CD14-positive monocyte (primary cell): ENCODE measurements at regions not wholly inside any gene's neighbourhood (a gene's known extent, or its start where the extent isn't known, plus 50 kb on each side); places are given as distances from the start of the nearest gene placed in this dataset.
A peak's percentile ranks its signal among the peaks of the same experiment; 100 is the strongest.

ENCODE experiments used
- DNase-seq, 3 donors: peaks; one replicate each; pipeline ENCODE4 v3.0.0-alpha.2; 2011 to 2022
- H2AFZ ChIP-seq: 2 replicates; pipeline ENCODE4 v1.6.0; 2012; ENCODE audit warnings: mild to moderate bottlenecking, low read depth, low read length, inconsistent platforms; ENCODE audit not compliant: insufficient read depth, poor library complexity, severe bottlenecking
- H3K27ac ChIP-seq, 2 donors: 1 replicate in 1 of 2; 2 replicates in 1 of 2; pipeline ENCODE4 v1.5.1; 2012 to 2013; ENCODE audit warnings: low read length in 2 of 2, control low read depth in 1 of 2, inconsistent platforms in 1 of 2, low read depth in 1 of 2, mild to moderate bottlenecking in 1 of 2
- H3K27me3 ChIP-seq, 2 donors: one replicate each; pipeline versions ENCODE4 v1.6.0 to v1.6.1; 2011 to 2013; ENCODE audit warnings: low read length in 2 of 2; ENCODE audit not compliant: control insufficient read depth in 2 of 2, insufficient read depth in 2 of 2
- H3K36me3 ChIP-seq, 2 donors: replicated peaks in 1 of 2; 1 replicate in 1 of 2; 2 replicates in 1 of 2; pipeline versions ENCODE4 v1.5.1 to v1.6.1; 2012 to 2013; ENCODE audit warnings: low read length in 2 of 2, control low read depth in 1 of 2, inconsistent platforms in 1 of 2, mild to moderate bottlenecking in 1 of 2; ENCODE audit not compliant: insufficient read depth in 2 of 2, control insufficient read depth in 1 of 2
- H3K4me1 ChIP-seq, 2 donors: 1 replicate in 1 of 2; 2 replicates in 1 of 2; pipeline versions ENCODE4 v1.5.1 to v1.6.1; 2012 to 2013; ENCODE audit warnings: low read length in 2 of 2, control low read depth in 1 of 2, inconsistent platforms in 1 of 2, mild to moderate bottlenecking in 1 of 2, moderate library complexity in 1 of 2; ENCODE audit not compliant: insufficient read depth in 2 of 2, control insufficient read depth in 1 of 2
- H3K4me2 ChIP-seq: replicated peaks from 2 replicates; pipeline ENCODE3; 2012; ENCODE audit warnings: low read length, moderate library complexity, mild to moderate bottlenecking; ENCODE audit not compliant: poor library complexity, severe bottlenecking; ENCODE audit errors: extremely low read depth
- H3K4me3 ChIP-seq, 3 experiments: fragments of 200-600 bp in 1 of 3; sonication (generic) in 1 of 3; replicated peaks in 1 of 3; 1 replicate in 2 of 3; 2 replicates in 1 of 3; pipeline ENCODE4 v1.5.1; 2011 to 2013; ENCODE audit warnings: low read length in 3 of 3, mild to moderate bottlenecking in 3 of 3, control low read depth in 2 of 3, low read depth in 2 of 3, inconsistent platforms in 1 of 3, moderate library complexity in 1 of 3
- H3K79me2 ChIP-seq: 2 replicates; pipeline ENCODE4 v1.6.0; 2012; ENCODE audit warnings: mild to moderate bottlenecking, control low read depth, inconsistent platforms, low read length, moderate library complexity; ENCODE audit not compliant: insufficient read depth
- H3K9ac ChIP-seq: 2 replicates; pipeline ENCODE4 v1.6.0; 2017; ENCODE audit warnings: low read length, mild to moderate bottlenecking; ENCODE audit not compliant: insufficient read depth, poor library complexity, severe bottlenecking
- H3K9me3 ChIP-seq, 2 donors: replicated peaks in 1 of 2; 1 replicate in 1 of 2; 2 replicates in 1 of 2; pipeline versions ENCODE4 v1.5.1 to v1.6.1; 2012 to 2013; ENCODE audit warnings: low read length in 2 of 2, control low read depth in 1 of 2; ENCODE audit not compliant: control insufficient read depth in 1 of 2, insufficient read depth in 1 of 2
- H4K20me1 ChIP-seq: 2 replicates; pipeline ENCODE4 v1.6.0; 2012; ENCODE audit warnings: mild to moderate bottlenecking, low read length, control low read depth, moderate library complexity; ENCODE audit not compliant: insufficient read depth
- H3K27ac Mint-ChIP-seq, 7 donors: one replicate each; pipeline ENCODE4 v1.8.0; 2020; ENCODE audit warnings: mild to moderate bottlenecking in 7 of 7, mixed read lengths in 7 of 7, moderate library complexity in 6 of 7, inconsistent platforms in 2 of 7
- H3K27me3 Mint-ChIP-seq, 3 donors: one replicate each; pipeline ENCODE4 v1.8.0; 2021 to 2022; ENCODE audit warnings: low read depth in 3 of 3, mild to moderate bottlenecking in 3 of 3, mixed read lengths in 3 of 3, moderate library complexity in 3 of 3, inconsistent platforms in 1 of 3
- H3K36me3 Mint-ChIP-seq, 2 donors: one replicate each; pipeline ENCODE4 v1.8.0; 2020; ENCODE audit warnings: mixed read lengths in 2 of 2, inconsistent platforms in 1 of 2, mild to moderate bottlenecking in 1 of 2
- H3K4me1 Mint-ChIP-seq: one replicate; pipeline ENCODE4 v1.8.0; 2020; ENCODE audit warnings: mild to moderate bottlenecking, mixed read lengths
- H3K4me3 Mint-ChIP-seq, 2 donors: one replicate each; pipeline ENCODE4 v1.8.0; 2020; ENCODE audit warnings: mild to moderate bottlenecking in 2 of 2, mixed read lengths in 2 of 2, moderate library complexity in 1 of 2
- H3K9me3 Mint-ChIP-seq, 7 donors: one replicate each; pipeline ENCODE4 v1.8.0; 2020 to 2022; ENCODE audit warnings: mixed read lengths in 7 of 7, mild to moderate bottlenecking in 6 of 7, moderate library complexity in 6 of 7, inconsistent platforms in 2 of 7
- WGBS: methylation state at CpG from one replicate; pipeline ENCODE4 v1.1.5; 2013; ENCODE audit warnings: missing lambda C conversion rate; ENCODE audit not compliant: insufficient coverage; 5-methylcytosine and 5-hydroxymethylcytosine counted together
- intact Hi-C, 2 donors: fragments of 100-400 bp; cut with micrococcal nuclease; formaldehyde crosslinking; loops; one replicate each; pipeline versions ENCODE4 v1.15.0 to v1.15.1; 2023
- TF ChIP-seq, protein P1 (sequence below): fragments of 200-600 bp; IDR thresholded peaks from one replicate; pipeline ENCODE4 v1.8.0; 2022; ENCODE audit warnings: antibody characterized with exemption, mild to moderate bottlenecking

DNA sequence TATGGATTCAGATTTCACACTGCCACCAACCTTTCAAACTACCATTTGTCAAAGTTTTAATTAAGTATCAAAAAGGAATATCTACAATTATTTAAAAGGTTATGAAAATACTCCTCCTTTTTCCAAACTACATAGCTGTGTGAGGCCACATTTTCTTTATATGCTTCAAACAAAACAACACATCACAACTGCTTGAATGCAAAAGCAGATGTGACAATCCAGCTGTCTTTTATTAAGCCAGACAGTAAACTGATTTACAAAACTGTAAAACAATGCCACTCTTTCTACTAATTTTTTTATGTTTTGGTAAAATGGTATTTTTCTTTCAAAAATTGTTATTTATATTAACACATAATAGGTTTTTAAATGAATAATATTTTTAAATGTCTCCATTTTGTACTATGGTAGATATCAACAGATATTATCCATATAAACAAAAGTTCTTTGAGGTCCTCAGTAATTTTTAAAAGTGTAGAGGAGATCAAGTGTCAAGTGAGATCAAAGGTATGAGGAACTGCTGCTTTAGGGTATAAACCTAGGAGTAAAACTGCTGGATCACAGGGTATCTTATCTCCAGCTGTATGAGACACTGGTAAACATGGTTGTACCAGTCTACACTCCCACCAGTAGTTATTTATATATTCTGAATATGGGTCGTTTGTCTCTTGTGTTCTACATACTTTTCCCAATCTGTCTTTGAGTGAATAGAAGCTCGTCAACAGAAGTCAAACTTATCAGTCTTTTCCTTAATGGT is 68.8 kb upstream of the SERTAD2 start:
- no peak overlapping the region for H3K4me3 Mint-ChIP-seq
- no peak overlapping the region for H3K4me2 ChIP-seq

GRCh38 chr2:64727013-64727767 is 73.5 kb upstream of the SERTAD2 start:
- peak overlapping the region in 2 of 3 experiments; percentile 47 to 53 for H3K4me3 ChIP-seq
- peak overlapping the region; percentile 65 for H2AFZ ChIP-seq
- Mint-ChIP-seq H3K27ac (peak overlapping the region; percentile 88 to 97 (median 94)), H3K36me3 (peaks cover 2 to 5% of the 10 kb centered on the region in 2 donors), H3K4me3 (peak overlapping the region; percentile 67 to 86), H3K9me3 (no peaks in the 10 kb centered on the region), H3K27me3 (no peaks in the 10 kb centered on the region), H3K4me1 (peaks cover 45% of the 10 kb centered on the region)
- peak; percentile 48 to 75 (median 62) for DNase-seq
- H3K27me3 ChIP-seq: no peaks in the 10 kb centered on the region
- TF ChIP-seq, protein P1, sequence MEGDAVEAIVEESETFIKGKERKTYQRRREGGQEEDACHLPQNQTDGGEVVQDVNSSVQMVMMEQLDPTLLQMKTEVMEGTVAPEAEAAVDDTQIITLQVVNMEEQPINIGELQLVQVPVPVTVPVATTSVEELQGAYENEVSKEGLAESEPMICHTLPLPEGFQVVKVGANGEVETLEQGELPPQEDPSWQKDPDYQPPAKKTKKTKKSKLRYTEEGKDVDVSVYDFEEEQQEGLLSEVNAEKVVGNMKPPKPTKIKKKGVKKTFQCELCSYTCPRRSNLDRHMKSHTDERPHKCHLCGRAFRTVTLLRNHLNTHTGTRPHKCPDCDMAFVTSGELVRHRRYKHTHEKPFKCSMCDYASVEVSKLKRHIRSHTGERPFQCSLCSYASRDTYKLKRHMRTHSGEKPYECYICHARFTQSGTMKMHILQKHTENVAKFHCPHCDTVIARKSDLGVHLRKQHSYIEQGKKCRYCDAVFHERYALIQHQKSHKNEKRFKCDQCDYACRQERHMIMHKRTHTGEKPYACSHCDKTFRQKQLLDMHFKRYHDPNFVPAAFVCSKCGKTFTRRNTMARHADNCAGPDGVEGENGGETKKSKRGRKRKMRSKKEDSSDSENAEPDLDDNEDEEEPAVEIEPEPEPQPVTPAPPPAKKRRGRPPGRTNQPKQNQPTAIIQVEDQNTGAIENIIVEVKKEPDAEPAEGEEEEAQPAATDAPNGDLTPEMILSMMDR: no peak
- H3K79me2 ChIP-seq: peaks cover 27% of the 10 kb centered on the region
- H3K9ac ChIP-seq: peak overlapping the region; percentile 55
- H4K20me1 ChIP-seq: no peaks in the 10 kb centered on the region
- peaks cover 40 to 45% of the 10 kb centered on the region in 2 donors for H3K4me1 ChIP-seq
- H3K36me3 ChIP-seq: no peaks in the 10 kb centered on the region
- no peaks in the 10 kb centered on the region for H3K9me3 ChIP-seq
- intact Hi-C loops: no loop called here
- H3K4me2 ChIP-seq: peak overlapping the region; percentile 67
- WGBS: 0% methylated on average over 1 of the region's 3 CpGs
- H3K27ac ChIP-seq: peak overlapping the region in 1 of 2 donors; percentile 88

More for the DNA sequence above, 68.8 kb upstream of the SERTAD2 start:
- Histone ChIP-seq H3K27me3 (no peaks in the 10 kb centered on the region), H4K20me1 (no peaks in the 10 kb centered on the region), H3K27ac (no peak overlapping the region), H3K79me2 (peaks cover 12% of the 10 kb centered on the region), H2AFZ (no peak overlapping the region), H3K4me3 (no peak overlapping the region), H3K4me1 (peaks cover 20 to 26% of the 10 kb centered on the region in 2 donors), H3K9me3 (no peaks in the 10 kb centered on the region), H3K36me3 (no peaks in the 10 kb centered on the region), H3K9ac (no peak overlapping the region)
- TF ChIP-seq, protein P1: no peak
- peaks cover 26% of the 10 kb centered on the region for H3K4me1 Mint-ChIP-seq
- H3K9me3 Mint-ChIP-seq: no peaks in the 10 kb centered on the region
- H3K36me3 Mint-ChIP-seq: peaks cover 0 to 2% of the 10 kb centered on the region in 2 donors
- no peak overlapping the region for H3K27ac Mint-ChIP-seq
- intact Hi-C loops: no loop called here
- no peak for DNase-seq
- no CpG with 5 or more reads among the region's 2 CpGs for WGBS
- H3K27me3 Mint-ChIP-seq: peaks cover 0 to 2% (median 0%) of the 10 kb centered on the region in 3 donors
